Left lung (tissue), 4 donors: ENCODE measurements at regions not wholly inside any gene's neighbourhood (a gene's known extent, or its start where the extent isn't known, plus 50 kb on each side); places are given as distances from the start of the nearest gene placed in this dataset.

Source experiments
- ATAC-seq: fragments of 200-7000 bp; cut with Tn5 transposase; one replicate; pipeline ENCODE4 v1.9.1; 2020; ENCODE audit warnings: moderate library complexity
- DNase-seq, 4 donors: peaks; one replicate each; pipeline ENCODE4 v3.0.0-alpha.2; 2013 to 2020
- H3K27ac ChIP-seq, 2 donors: fragments of 200-600 bp; sonication (generic) in 1 of 2; one replicate each; pipeline versions ENCODE4 v1.5.0 to v1.8.0; 2020 to 2021
- H3K27me3 ChIP-seq, 2 donors: fragments of 200-600 bp; sonication (generic) in 1 of 2; one replicate each; pipeline versions ENCODE4 v1.5.0 to v1.8.0; 2020 to 2021
- H3K36me3 ChIP-seq, 2 donors: fragments of 200-600 bp; sonication (generic) in 1 of 2; one replicate each; pipeline versions ENCODE4 v1.5.0 to v1.8.0; 2020 to 2021
- H3K4me1 ChIP-seq, 2 donors: fragments of 200-600 bp; one replicate each; pipeline ENCODE4 v1.8.0; 2021
- H3K4me3 ChIP-seq, 2 donors: fragments of 200-600 bp; sonication (generic) in 1 of 2; one replicate each; pipeline versions ENCODE4 v1.5.0 to v1.8.0; 2020 to 2021; ENCODE audit warnings: mild to moderate bottlenecking in 1 of 2
- H3K9me3 ChIP-seq, 2 donors: fragments of 200-600 bp; sonication (generic) in 1 of 2; one replicate each; pipeline versions ENCODE4 v1.5.0 to v1.8.0; 2020 to 2021
- CTCF ChIP-seq, 2 donors: fragments of 200-600 bp; sonication (generic) in 1 of 2; IDR thresholded peaks; one replicate each; pipeline versions ENCODE4 v1.5.0 to v1.8.0; 2021; ENCODE audit warnings: antibody characterized with exemption in 2 of 2
- intact Hi-C, 2 donors: fragments of 100-400 bp; cut with DNase I; formaldehyde crosslinking; loops; one replicate each; pipeline versions ENCODE4 v1.11.2 to v1.14.2; 2022
- donor health status: DM: no; HTN: yes; CAD: no.
- donor health status: DM: no; HTN: no; CAD: no.

- Histone ChIP-seq H3K4me1 (no peaks in the 10 kb centered on the region), H3K27me3 (no peaks in the 10 kb centered on the region), H3K36me3 (no peaks in the 10 kb centered on the region), H3K9me3 (no peaks in the 10 kb centered on the region), H3K27ac (no peak overlapping the region), H3K4me3 (no peak overlapping the region)
- intact Hi-C loops = no loop called here
- TF ChIP-seq CTCF (IDR thresholded peaks at IDR 0.05) = no peak
- DNase-seq (no peak), ATAC-seq (no peak)
Observed at GRCh38 chr15:26017665-26018064, 154.5 kb upstream of the ATP10A start.

GRCh38 chr15:26015516-26016075 lies 152.5 kb upstream of the ATP10A start:
- ATAC-seq = no peak
- intact Hi-C loops = no loop called here
- no peak overlapping the region for H3K27ac ChIP-seq

GRCh38 chr15:26013981-26014380 lies 150.9 kb upstream of the ATP10A start:
- no peak overlapping the region for H3K4me3 ChIP-seq
- DNase-seq (no peak), ATAC-seq (no peak)
- no peak for TF ChIP-seq CTCF (IDR thresholded peaks at IDR 0.05)
- no peaks in the 10 kb centered on the region for H3K27me3 ChIP-seq
- no peaks in the 10 kb centered on the region for H3K4me1 ChIP-seq
- H3K27ac ChIP-seq = no peak overlapping the region
- H3K9me3 ChIP-seq = no peaks in the 10 kb centered on the region
- H3K36me3 ChIP-seq = no peaks in the 10 kb centered on the region
- intact Hi-C loops = no loop called here

More at GRCh38 chr15:26015516-26016075, 152.5 kb upstream of the ATP10A start:
- Histone ChIP-seq H3K36me3 (no peaks in the 10 kb centered on the region), H3K4me3 (no peak overlapping the region), H3K9me3 (no peaks in the 10 kb centered on the region), H3K27me3 (no peaks in the 10 kb centered on the region), H3K4me1 (no peaks in the 10 kb centered on the region)
- DNase-seq = no peak
- TF ChIP-seq CTCF (IDR thresholded peaks at IDR 0.05) = no peak

DNA sequence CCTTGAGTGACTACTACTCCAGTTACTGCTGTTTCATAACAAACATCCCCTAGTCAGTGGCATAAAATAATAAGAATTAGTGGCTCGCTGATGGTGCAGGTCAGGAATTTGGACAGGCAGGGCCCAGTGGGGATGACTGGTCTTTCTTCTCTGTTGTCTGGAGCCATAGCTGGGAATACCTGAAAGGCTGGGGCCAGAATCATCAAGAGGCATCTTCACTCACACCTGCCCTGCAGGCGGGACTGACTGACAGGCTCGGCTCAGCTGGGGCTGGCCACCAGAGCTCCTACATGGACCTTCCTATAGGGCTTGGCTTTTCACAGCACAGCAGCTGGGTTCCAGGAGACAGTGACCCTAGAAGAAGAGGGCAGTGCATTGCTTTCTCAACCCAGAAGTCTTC lies 148.8 kb upstream of the ATP10A start:
- ATAC-seq (no peak), DNase-seq (no peak)
- no peak overlapping the region for H3K27ac ChIP-seq
- H3K4me1 ChIP-seq = no peaks in the 10 kb centered on the region
- intact Hi-C loops = no loop called here
- no peak overlapping the region for H3K4me3 ChIP-seq
- H3K9me3 ChIP-seq = no peaks in the 10 kb centered on the region
- no peak for TF ChIP-seq CTCF (IDR thresholded peaks at IDR 0.05)
- H3K36me3 ChIP-seq = no peaks in the 10 kb centered on the region
- no peaks in the 10 kb centered on the region for H3K27me3 ChIP-seq

- H3K27ac ChIP-seq = no peak overlapping the region
- no peak for DNase-seq
- H3K4me3 ChIP-seq = no peak overlapping the region
- H3K27me3 ChIP-seq = no peaks in the 10 kb centered on the region
- no peaks in the 10 kb centered on the region for H3K9me3 ChIP-seq
- TF ChIP-seq CTCF (IDR thresholded peaks at IDR 0.05) = no peak
- no peaks in the 10 kb centered on the region for H3K36me3 ChIP-seq
- intact Hi-C loops = no loop called here
- no peak for ATAC-seq
- H3K4me1 ChIP-seq = no peaks in the 10 kb centered on the region
Observed at GRCh38 chr15:26007151-26007550, 144.0 kb upstream of the ATP10A start.
